MM.1S (cell line): ENCODE measurements at regions not wholly inside any gene's neighbourhood (a gene's known extent, or its start where the extent isn't known, plus 50 kb on each side); places are given as distances from the start of the nearest gene placed in this dataset.

Experiments
- DNase-seq: peaks from one replicate; pipeline ENCODE4 v3.0.0-alpha.2; 2015
- H2AFZ ChIP-seq: fragments of 300-600 bp; sonication (generic); 2 replicates; pipeline ENCODE4 v1.6.0; 2016; ENCODE audit warnings: antibody characterized with exemption, low read length
- H3F3A ChIP-seq: fragments of 300-600 bp; sonication (generic); 2 replicates; pipeline ENCODE4 v1.6.1; 2016; ENCODE audit warnings: mild to moderate bottlenecking, antibody characterized with exemption, low read length, moderate library complexity, mixed read lengths; ENCODE audit not compliant: insufficient read depth
- H3K27ac ChIP-seq: fragments of 300-600 bp; sonication (generic); 2 replicates; pipeline ENCODE4 v1.5.1; 2016; ENCODE audit warnings: mild to moderate bottlenecking, low read length
- H3K27me3 ChIP-seq: fragments of 300-600 bp; sonication (generic); replicated peaks from 2 replicates; pipeline ENCODE4 v1.6.0; 2016; ENCODE audit warnings: low read length; ENCODE audit not compliant: insufficient read depth
- H3K36me3 ChIP-seq: fragments of 300-600 bp; sonication (generic); replicated peaks from 2 replicates; pipeline ENCODE4 v1.6.1; 2016; ENCODE audit warnings: mild to moderate bottlenecking, low read length, mixed read lengths; ENCODE audit not compliant: insufficient read depth
- H3K4me1 ChIP-seq: fragments of 300-600 bp; sonication (generic); 2 replicates; pipeline ENCODE4 v1.6.1; 2016; ENCODE audit warnings: low read length, mixed read lengths
- H3K4me2 ChIP-seq: fragments of 300-600 bp; sonication (generic); 2 replicates; pipeline ENCODE4 v1.6.0; 2016; ENCODE audit warnings: low read depth, low read length
- H3K4me3 ChIP-seq: fragments of 300-600 bp; sonication (generic); 2 replicates; pipeline ENCODE4 v1.5.1; 2016; ENCODE audit warnings: low read length, mixed read lengths
- H3K79me2 ChIP-seq: fragments of 300-600 bp; sonication (generic); 2 replicates; pipeline ENCODE4 v1.6.1; 2016; ENCODE audit warnings: mixed run types, low read length, mixed read lengths
- H3K9ac ChIP-seq: fragments of 300-600 bp; sonication (generic); 2 replicates; pipeline ENCODE4 v1.6.1; 2016; ENCODE audit warnings: low read length, mixed read lengths
- H3K9me2 ChIP-seq: fragments of 300-600 bp; sonication (generic); replicated peaks from 2 replicates; pipeline ENCODE4 v1.6.1; 2016; ENCODE audit warnings: mild to moderate bottlenecking, low read length, mixed read lengths; ENCODE audit not compliant: insufficient read depth
- H3K9me3 ChIP-seq: fragments of 300-600 bp; sonication (generic); replicated peaks from 2 replicates; pipeline ENCODE4 v1.6.1; 2016; ENCODE audit warnings: mild to moderate bottlenecking, low read length, mixed read lengths; ENCODE audit not compliant: insufficient read depth
- H4K20me1 ChIP-seq: fragments of 300-600 bp; sonication (generic); 2 replicates; pipeline ENCODE4 v1.6.1; 2016; ENCODE audit warnings: mild to moderate bottlenecking, low read length, moderate library complexity, mixed read lengths; ENCODE audit not compliant: insufficient read depth
- EZH2 ChIP-seq: fragments of 300-600 bp; sonication (generic); optimal IDR thresholded peaks from 2 replicates; pipeline ENCODE3; 2017; ENCODE audit warnings: low read depth, mild to moderate bottlenecking, antibody characterized with exemption, low read length, mixed read lengths
- EZH2phosphoT487 ChIP-seq: fragments of 300-600 bp; sonication (generic); IDR thresholded peaks from 2 replicates; pipeline ENCODE4 v1.6.1; 2018; ENCODE audit warnings: antibody characterized with exemption, low read length
- TF ChIP-seq, protein P1 (sequence below): fragments of 300-600 bp; sonication (generic); IDR thresholded peaks from 2 replicates; pipeline ENCODE4 v1.5.1; 2016; ENCODE audit warnings: antibody characterized with exemption, low read length, mixed read lengths

DNA sequence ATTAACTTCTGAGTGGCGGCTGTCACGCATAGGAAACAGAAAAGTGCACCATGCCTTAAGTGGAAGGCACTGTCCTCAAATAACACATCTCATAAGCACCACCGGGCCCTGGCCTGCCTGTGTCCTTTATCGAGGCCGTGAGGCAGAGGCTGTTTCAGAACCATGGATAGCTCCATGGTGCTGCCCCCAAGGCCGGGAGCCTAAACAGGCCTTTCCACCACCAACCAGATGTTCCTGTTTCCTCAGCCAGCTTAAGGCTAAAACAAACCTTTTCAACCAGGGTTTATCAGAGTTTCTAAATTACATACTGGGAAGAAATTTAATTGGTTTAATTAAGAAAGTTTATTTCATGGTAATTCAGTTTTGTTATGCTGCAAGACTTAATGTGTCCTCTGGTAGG, 114.4 kb downstream of the DMRTA2 start:
- H3K4me3 ChIP-seq = no peak overlapping the region
- no peaks in the 10 kb centered on the region for H4K20me1 ChIP-seq
- H3K9ac ChIP-seq = no peak overlapping the region
- H3K36me3 ChIP-seq = no peaks in the 10 kb centered on the region
- no peaks in the 10 kb centered on the region for H3K9me2 ChIP-seq
- TF ChIP-seq, protein P1, sequence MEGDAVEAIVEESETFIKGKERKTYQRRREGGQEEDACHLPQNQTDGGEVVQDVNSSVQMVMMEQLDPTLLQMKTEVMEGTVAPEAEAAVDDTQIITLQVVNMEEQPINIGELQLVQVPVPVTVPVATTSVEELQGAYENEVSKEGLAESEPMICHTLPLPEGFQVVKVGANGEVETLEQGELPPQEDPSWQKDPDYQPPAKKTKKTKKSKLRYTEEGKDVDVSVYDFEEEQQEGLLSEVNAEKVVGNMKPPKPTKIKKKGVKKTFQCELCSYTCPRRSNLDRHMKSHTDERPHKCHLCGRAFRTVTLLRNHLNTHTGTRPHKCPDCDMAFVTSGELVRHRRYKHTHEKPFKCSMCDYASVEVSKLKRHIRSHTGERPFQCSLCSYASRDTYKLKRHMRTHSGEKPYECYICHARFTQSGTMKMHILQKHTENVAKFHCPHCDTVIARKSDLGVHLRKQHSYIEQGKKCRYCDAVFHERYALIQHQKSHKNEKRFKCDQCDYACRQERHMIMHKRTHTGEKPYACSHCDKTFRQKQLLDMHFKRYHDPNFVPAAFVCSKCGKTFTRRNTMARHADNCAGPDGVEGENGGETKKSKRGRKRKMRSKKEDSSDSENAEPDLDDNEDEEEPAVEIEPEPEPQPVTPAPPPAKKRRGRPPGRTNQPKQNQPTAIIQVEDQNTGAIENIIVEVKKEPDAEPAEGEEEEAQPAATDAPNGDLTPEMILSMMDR = no peak
- TF ChIP-seq EZH2phosphoT487 (no peak), EZH2 (no peak)
- H2AFZ ChIP-seq = no peak overlapping the region
- H3K4me1 ChIP-seq = no peaks in the 10 kb centered on the region
- H3K27ac ChIP-seq = no peak overlapping the region
- no peak overlapping the region for H3K4me2 ChIP-seq
- H3K9me3 ChIP-seq = no peaks in the 10 kb centered on the region
- no peaks in the 10 kb centered on the region for H3K79me2 ChIP-seq
- no peaks in the 10 kb centered on the region for H3F3A ChIP-seq
- H3K27me3 ChIP-seq = no peaks in the 10 kb centered on the region
- peak; percentile 54 for DNase-seq

- no peak overlapping the region for H3K27ac ChIP-seq
- H3K36me3 ChIP-seq = no peaks in the 10 kb centered on the region
- H4K20me1 ChIP-seq = no peaks in the 10 kb centered on the region
- H3F3A ChIP-seq = no peaks in the 10 kb centered on the region
- no peak overlapping the region for H3K4me2 ChIP-seq
- no peaks in the 10 kb centered on the region for H3K4me1 ChIP-seq
- H3K9me2 ChIP-seq = no peaks in the 10 kb centered on the region
- no peaks in the 10 kb centered on the region for H3K79me2 ChIP-seq
- no peak for TF ChIP-seq EZH2
- TF ChIP-seq EZH2phosphoT487 = no peak
- TF ChIP-seq, protein P1 = no peak
- no peaks in the 10 kb centered on the region for H3K9me3 ChIP-seq
- no peak overlapping the region for H2AFZ ChIP-seq
- no peak overlapping the region for H3K9ac ChIP-seq
- no peaks in the 10 kb centered on the region for H3K27me3 ChIP-seq
- H3K4me3 ChIP-seq = no peak overlapping the region
- no peak for DNase-seq
These were observed 117.4 kb downstream of the DMRTA2 start for GRCh38 chr1:50305808-50306207.

DNA sequence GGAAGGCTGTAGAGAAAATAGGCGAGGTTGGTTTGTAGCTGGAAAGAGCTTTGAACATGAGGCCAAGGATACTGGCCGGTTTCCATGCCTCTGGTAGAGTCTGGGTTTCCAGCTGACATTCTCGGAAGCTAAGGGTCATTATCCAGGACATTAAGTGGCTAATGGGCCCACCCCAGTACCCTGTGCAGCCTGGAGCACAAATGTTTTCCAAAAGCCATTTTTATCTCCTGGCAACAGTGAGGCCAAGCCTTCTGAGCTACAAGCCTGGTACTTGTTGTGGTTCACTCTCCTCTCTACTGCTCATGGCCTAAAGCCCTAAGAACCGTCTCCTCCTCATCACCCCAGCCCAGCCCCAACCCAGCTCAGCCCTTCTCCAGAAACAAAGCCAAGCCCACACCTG, 122.9 kb downstream of the DMRTA2 start:
- Histone ChIP-seq H3K9ac (no peak overlapping the region), H3K4me2 (no peak overlapping the region), H4K20me1 (no peaks in the 10 kb centered on the region), H3K4me3 (no peak overlapping the region), H3K9me2 (no peaks in the 10 kb centered on the region), H3K79me2 (no peaks in the 10 kb centered on the region), H2AFZ (no peak overlapping the region), H3K4me1 (no peaks in the 10 kb centered on the region), H3F3A (no peaks in the 10 kb centered on the region), H3K9me3 (no peaks in the 10 kb centered on the region), H3K27ac (no peak overlapping the region), H3K36me3 (no peaks in the 10 kb centered on the region), H3K27me3 (no peaks in the 10 kb centered on the region)
- DNase-seq = no peak
- TF ChIP-seq EZH2 = no peak
- no peak for TF ChIP-seq EZH2phosphoT487
- TF ChIP-seq, protein P1 = no peak

DNA sequence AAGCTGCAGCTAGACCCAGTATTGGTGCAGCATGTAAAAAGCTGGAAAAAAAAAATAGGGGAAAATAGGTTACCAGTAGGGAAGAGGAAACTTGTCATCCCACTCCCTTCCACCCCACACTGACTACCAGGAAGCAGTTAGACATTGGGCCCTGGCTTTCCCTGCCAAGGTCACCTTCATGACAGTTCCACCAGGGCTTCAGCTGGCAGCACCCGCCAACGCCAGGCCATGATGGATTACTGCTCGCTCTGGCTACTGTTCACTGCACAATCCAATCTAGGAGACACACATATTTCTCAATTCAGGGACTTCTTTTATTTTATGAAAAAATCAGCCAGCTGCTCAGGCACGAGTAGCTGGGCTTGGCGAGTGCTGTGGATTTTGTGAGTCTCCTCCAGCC, 127.7 kb downstream of the DMRTA2 start:
- no peaks in the 10 kb centered on the region for H4K20me1 ChIP-seq
- no peak overlapping the region for H3K27ac ChIP-seq
- H3K4me2 ChIP-seq = no peak overlapping the region
- H3K36me3 ChIP-seq = no peaks in the 10 kb centered on the region
- H3K9ac ChIP-seq = no peak overlapping the region
- H3F3A ChIP-seq = no peaks in the 10 kb centered on the region
- no peak overlapping the region for H3K4me3 ChIP-seq
- TF ChIP-seq, protein P1 = no peak
- TF ChIP-seq EZH2 = no peak
- TF ChIP-seq EZH2phosphoT487 = no peak
- no peaks in the 10 kb centered on the region for H3K9me3 ChIP-seq
- H3K79me2 ChIP-seq = no peaks in the 10 kb centered on the region
- DNase-seq = no peak
- H3K4me1 ChIP-seq = no peaks in the 10 kb centered on the region
- H2AFZ ChIP-seq = no peak overlapping the region
- H3K9me2 ChIP-seq = no peaks in the 10 kb centered on the region
- no peaks in the 10 kb centered on the region for H3K27me3 ChIP-seq
